Fibroblast of mammary gland (primary cell): ENCODE measurements at regions not wholly inside any gene's neighbourhood (a gene's known extent, or its start where the extent isn't known, plus 50 kb on each side); places are given as distances from the start of the nearest gene placed in this dataset.
A peak's percentile ranks its signal among the peaks of the same experiment; 100 is the strongest.

Experiments used
- DNase-seq: peaks from one replicate; pipeline ENCODE4 v3.0.0-alpha.2; 2010; ENCODE audit warnings: low read depth
- H3K4me3 ChIP-seq: 2 replicates; pipeline ENCODE4 v1.5.1; 2011; ENCODE audit warnings: low read depth, mild to moderate bottlenecking, low read length, moderate library complexity; ENCODE audit not compliant: control insufficient read depth
- TF ChIP-seq, protein P1 (sequence below): conservative IDR thresholded peaks from 2 replicates; pipeline ENCODE4 v1.5.1; 2011; ENCODE audit warnings: low read depth, low read length, inconsistent platforms; ENCODE audit not compliant: control insufficient read depth, insufficient read depth

DNA sequence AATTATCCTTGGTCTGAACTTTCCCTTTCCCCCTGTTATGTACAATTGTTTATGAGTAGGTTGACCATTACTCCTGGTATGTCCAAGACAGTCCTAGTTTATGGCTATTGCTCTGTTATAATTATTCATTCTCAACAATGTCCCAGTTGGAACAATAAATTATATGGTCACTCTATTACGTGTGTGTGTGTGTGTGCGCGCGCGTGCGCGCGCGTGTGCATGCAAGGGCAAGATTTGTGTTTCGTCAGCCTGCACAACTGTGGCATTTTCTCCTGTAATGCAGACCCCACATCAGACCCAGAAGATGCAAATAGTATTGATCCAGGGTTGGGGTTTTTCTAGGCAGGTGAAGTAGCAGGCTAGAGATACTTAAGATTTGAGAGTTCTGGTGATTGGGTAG, 88.4 kb downstream of the ESM1 start:
- H3K4me3 ChIP-seq = no peak overlapping the region
- TF ChIP-seq, protein P1, sequence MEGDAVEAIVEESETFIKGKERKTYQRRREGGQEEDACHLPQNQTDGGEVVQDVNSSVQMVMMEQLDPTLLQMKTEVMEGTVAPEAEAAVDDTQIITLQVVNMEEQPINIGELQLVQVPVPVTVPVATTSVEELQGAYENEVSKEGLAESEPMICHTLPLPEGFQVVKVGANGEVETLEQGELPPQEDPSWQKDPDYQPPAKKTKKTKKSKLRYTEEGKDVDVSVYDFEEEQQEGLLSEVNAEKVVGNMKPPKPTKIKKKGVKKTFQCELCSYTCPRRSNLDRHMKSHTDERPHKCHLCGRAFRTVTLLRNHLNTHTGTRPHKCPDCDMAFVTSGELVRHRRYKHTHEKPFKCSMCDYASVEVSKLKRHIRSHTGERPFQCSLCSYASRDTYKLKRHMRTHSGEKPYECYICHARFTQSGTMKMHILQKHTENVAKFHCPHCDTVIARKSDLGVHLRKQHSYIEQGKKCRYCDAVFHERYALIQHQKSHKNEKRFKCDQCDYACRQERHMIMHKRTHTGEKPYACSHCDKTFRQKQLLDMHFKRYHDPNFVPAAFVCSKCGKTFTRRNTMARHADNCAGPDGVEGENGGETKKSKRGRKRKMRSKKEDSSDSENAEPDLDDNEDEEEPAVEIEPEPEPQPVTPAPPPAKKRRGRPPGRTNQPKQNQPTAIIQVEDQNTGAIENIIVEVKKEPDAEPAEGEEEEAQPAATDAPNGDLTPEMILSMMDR = no peak
- DNase-seq = no peak

DNA sequence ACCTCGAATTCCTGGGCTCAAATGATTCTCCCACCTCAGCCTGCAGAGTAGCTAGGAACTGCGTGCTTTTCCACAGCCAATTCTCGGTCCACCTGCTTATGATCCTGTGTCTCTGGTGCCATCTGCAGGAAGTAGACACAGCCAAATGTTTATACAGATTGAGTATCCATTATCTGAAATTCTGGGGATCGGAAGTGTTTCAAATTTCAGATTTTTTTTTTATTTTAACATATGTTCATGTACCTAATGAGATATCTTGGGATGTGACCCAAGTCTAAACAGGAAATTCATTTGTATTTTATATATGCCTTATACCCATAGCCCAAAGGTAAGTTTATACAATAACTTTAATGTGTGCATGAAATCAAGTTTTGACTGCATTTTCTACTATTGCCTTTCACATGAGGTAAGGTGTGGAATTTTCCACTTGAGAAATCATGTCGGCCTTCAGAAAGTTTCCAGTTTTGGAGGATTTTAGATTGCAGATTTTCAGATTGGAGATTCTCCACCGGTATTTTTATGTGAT, 89.5 kb downstream of the ESM1 start:
- H3K4me3 ChIP-seq = no peak overlapping the region
- TF ChIP-seq, protein P1 = peak; percentile 58
- peak; percentile 62 for DNase-seq

- TF ChIP-seq, protein P1 = no peak
- no peak overlapping the region for H3K4me3 ChIP-seq
- no peak for DNase-seq
Observed at GRCh38 chr5:54894957-54895815, 90.2 kb downstream of the ESM1 start.

DNA sequence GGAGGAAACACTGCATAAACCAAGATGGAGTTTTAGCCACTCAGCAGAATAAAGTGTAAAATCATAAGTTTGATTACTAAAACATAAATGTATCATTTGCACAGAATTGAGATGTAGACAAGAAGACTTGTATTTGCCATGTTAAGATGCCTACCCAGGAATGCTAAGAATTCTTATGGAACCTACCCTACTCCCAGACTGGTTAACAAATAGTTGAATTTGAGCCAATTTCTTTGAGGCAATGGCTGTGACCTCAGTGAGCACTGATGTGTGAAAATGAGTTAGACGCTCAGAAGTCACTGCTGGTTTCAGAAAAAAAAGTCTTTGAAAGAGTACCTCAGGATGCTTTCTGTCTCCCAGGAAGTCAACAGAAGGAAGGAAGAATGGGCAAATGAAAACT, 95.6 kb downstream of the ESM1 start:
- TF ChIP-seq, protein P1 = no peak
- H3K4me3 ChIP-seq = no peak overlapping the region
- peak; percentile 47 for DNase-seq

DNA sequence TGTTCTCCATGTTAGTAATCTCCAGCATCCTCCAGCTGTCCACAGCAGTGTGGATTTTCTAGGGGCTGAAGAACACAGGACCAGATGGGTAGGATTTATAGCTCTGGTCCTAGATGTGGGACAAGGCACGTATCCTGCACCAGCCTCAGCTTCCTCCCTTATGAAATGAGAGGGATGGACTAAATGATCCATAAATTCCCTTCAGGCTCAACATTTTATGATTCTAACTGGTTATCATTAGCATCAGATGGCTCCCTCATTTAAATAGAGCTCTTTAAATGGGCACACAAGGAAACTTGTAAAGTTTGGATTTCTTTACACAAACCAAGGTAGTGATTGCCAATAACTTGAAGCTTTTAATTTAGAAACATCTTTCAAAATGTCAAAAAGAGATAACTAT, 97.7 kb downstream of the ESM1 start:
- DNase-seq = no peak
- no peak overlapping the region for H3K4me3 ChIP-seq
- TF ChIP-seq, protein P1 = no peak

DNA sequence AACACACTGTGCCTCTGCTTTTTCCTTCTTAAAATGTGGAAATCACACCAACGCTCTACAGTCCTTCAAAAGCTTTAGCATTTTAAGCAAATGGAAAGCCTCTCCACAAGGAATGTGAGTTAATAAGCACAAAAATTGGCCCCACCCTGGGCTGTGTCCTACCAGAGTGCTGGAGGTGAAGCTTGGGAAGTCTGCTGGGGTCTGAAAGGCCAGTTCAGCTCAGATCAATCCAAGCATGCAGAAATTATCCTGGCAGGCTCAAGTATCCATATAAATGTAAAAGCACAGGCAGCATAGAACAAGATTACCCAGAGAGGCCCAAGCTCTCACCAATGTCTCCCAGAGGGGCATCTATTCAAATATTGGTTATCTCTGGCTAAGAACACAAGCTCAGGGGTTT, 98.5 kb downstream of the ESM1 start:
- no peak overlapping the region for H3K4me3 ChIP-seq
- TF ChIP-seq, protein P1 = no peak
- no peak for DNase-seq
